ENCODE measurements at regions not wholly inside any gene's neighbourhood (a gene's known extent, or its start where the extent isn't known, plus 50 kb on each side); places are given as distances from the start of the nearest gene placed in this dataset.

- H4K20me1 ChIP-seq (ENCODE audit: insufficient read depth, poor library complexity, severe bottlenecking), result no peaks in the 10 kb centered on the region
- no peak for TF ChIP-seq EZH2phosphoT487 (IDR thresholded peaks at IDR 0.05; ENCODE audit: low read depth, severe bottlenecking, unreplicated experiment)
- no peaks in the 10 kb centered on the region for H3K36me3 ChIP-seq (replicated peaks; ENCODE audit: insufficient read depth, low read depth)
- no peak overlapping the region for H3K27ac ChIP-seq
- H3K9me2 ChIP-seq (replicated peaks; ENCODE audit: insufficient read depth), result no peaks in the 10 kb centered on the region
- H3K9me3 ChIP-seq (ENCODE audit: low read depth), result no peaks in the 10 kb centered on the region
- H2AFZ ChIP-seq, result no peak overlapping the region
- 66% methylated on average over 8 of the region's 8 CpGs for WGBS (ENCODE audit: low lambda C conversion rate, missing lambda C conversion rate)
- H3K4me2 ChIP-seq, result no peak overlapping the region
- H3K4me1 ChIP-seq (ENCODE audit: insufficient read depth), result no peaks in the 10 kb centered on the region
- peaks cover 13% of the 10 kb centered on the region for H3K27me3 ChIP-seq
- H3K4me3 ChIP-seq, result no peak overlapping the region
- no peak for DNase-seq (ENCODE audit: low spot score)
- H3K79me2 ChIP-seq, result no peaks in the 10 kb centered on the region
Observed at GRCh38 chr11:114773541-114774338, 95.4 kb downstream of the NXPE2 start.

GRCh38 chr11:114774599-114775361, 96.5 kb downstream of the NXPE2 start:
- H3K4me3 ChIP-seq, result no peak overlapping the region
- no peaks in the 10 kb centered on the region for H3K9me3 ChIP-seq (ENCODE audit: low read depth)
- no peak overlapping the region for H3K4me2 ChIP-seq
- no peaks in the 10 kb centered on the region for H3K79me2 ChIP-seq
- peaks cover 13% of the 10 kb centered on the region for H3K27me3 ChIP-seq
- no peak overlapping the region for H3K27ac ChIP-seq
- 47% methylated on average over 19 of the region's 19 CpGs for WGBS (ENCODE audit: low lambda C conversion rate, missing lambda C conversion rate)
- H3K9me2 ChIP-seq (replicated peaks; ENCODE audit: insufficient read depth), result no peaks in the 10 kb centered on the region
- no peak overlapping the region for H2AFZ ChIP-seq
- DNase-seq (ENCODE audit: low spot score), result peak; percentile 86
- no peaks in the 10 kb centered on the region for H3K36me3 ChIP-seq (replicated peaks; ENCODE audit: insufficient read depth, low read depth)
- no peak for TF ChIP-seq EZH2phosphoT487 (IDR thresholded peaks at IDR 0.05; ENCODE audit: low read depth, severe bottlenecking, unreplicated experiment)
- TF ChIP-seq, protein P1, sequence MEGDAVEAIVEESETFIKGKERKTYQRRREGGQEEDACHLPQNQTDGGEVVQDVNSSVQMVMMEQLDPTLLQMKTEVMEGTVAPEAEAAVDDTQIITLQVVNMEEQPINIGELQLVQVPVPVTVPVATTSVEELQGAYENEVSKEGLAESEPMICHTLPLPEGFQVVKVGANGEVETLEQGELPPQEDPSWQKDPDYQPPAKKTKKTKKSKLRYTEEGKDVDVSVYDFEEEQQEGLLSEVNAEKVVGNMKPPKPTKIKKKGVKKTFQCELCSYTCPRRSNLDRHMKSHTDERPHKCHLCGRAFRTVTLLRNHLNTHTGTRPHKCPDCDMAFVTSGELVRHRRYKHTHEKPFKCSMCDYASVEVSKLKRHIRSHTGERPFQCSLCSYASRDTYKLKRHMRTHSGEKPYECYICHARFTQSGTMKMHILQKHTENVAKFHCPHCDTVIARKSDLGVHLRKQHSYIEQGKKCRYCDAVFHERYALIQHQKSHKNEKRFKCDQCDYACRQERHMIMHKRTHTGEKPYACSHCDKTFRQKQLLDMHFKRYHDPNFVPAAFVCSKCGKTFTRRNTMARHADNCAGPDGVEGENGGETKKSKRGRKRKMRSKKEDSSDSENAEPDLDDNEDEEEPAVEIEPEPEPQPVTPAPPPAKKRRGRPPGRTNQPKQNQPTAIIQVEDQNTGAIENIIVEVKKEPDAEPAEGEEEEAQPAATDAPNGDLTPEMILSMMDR (IDR thresholded peaks at IDR 0.05; ENCODE audit: poor library complexity), result peak; percentile 91
- no peaks in the 10 kb centered on the region for H4K20me1 ChIP-seq (ENCODE audit: insufficient read depth, poor library complexity, severe bottlenecking)
- H3K4me1 ChIP-seq (ENCODE audit: insufficient read depth), result no peaks in the 10 kb centered on the region

DNA sequence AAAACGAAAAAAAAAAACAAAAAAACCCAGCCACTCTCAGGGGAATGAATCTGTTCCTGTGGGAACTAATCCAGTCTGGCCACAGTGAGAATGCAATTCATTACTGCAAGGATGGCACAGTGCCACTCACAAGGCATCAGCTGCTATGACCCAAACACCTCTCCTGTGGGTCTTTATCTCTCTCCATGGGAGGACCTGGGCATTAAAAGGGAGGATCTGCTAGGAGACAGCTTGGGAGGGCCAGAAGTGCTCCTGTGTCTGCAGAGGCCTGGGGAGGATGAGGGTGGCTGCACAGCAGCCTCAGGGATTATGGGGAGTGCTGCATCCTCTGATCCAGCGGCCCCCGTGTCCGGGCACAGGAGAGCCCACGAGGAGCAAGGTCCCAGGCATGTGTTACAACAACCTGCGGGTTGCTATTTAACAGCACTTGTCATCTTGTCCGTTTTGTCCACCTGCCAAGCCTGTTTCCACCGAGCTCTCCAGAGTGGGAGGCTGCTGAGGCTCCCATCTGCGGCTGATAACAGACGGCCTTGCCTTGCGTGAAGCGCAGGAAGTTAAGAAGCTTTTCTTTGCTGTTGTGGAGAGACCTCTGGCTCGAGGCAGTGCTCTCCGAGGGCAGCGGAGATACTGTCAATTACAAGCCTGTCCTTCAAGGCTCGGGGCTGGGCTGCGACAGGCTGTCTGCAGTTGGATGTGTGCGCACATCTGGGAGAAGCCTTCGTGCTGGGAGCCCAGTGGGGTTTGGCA, 97.7 kb downstream of the NXPE2 start:
- DNase-seq (ENCODE audit: low spot score), result no peak
- no peaks in the 10 kb centered on the region for H3K36me3 ChIP-seq (replicated peaks; ENCODE audit: insufficient read depth, low read depth)
- H3K4me3 ChIP-seq, result no peak overlapping the region
- no peaks in the 10 kb centered on the region for H3K4me1 ChIP-seq (ENCODE audit: insufficient read depth)
- WGBS (ENCODE audit: low lambda C conversion rate, missing lambda C conversion rate), result 43% methylated on average over 19 of the region's 19 CpGs
- no peaks in the 10 kb centered on the region for H3K79me2 ChIP-seq
- H3K9me3 ChIP-seq (ENCODE audit: low read depth), result no peaks in the 10 kb centered on the region
- H3K9me2 ChIP-seq (replicated peaks; ENCODE audit: insufficient read depth), result no peaks in the 10 kb centered on the region
- no peak overlapping the region for H3K27ac ChIP-seq
- H3K4me2 ChIP-seq, result no peak overlapping the region
- TF ChIP-seq, protein P1 (IDR thresholded peaks at IDR 0.05; ENCODE audit: poor library complexity), result no peak
- no peak for TF ChIP-seq EZH2 (IDR thresholded peaks at IDR 0.05; ENCODE audit: borderline replicate concordance)
- TF ChIP-seq EZH2phosphoT487 (IDR thresholded peaks at IDR 0.05; ENCODE audit: low read depth, severe bottlenecking, unreplicated experiment), result no peak
- H2AFZ ChIP-seq, result no peak overlapping the region
- no peaks in the 10 kb centered on the region for H4K20me1 ChIP-seq (ENCODE audit: insufficient read depth, poor library complexity, severe bottlenecking)
- peaks cover 13% of the 10 kb centered on the region for H3K27me3 ChIP-seq
